H1 (cell line): ENCODE measurements at regions not wholly inside any gene's neighbourhood (a gene's known extent, or its start where the extent isn't known, plus 50 kb on each side); places are given as distances from the start of the nearest gene placed in this dataset.
A peak's percentile ranks its signal among the peaks of the same experiment; 100 is the strongest.

Experiments
- CTCF ChIA-PET: fragments of 300-600 bp; sonication (Branson Sonifier 250); formaldehyde crosslinking; loops from one replicate; lab custom pipeline; 2021; ENCODE audit not compliant: partially characterized antibody; lab: Charles Lee
- POLR2A ChIA-PET: fragments of 300-600 bp; sonication (Branson Sonifier 250); formaldehyde crosslinking; loops from one replicate; lab custom pipeline; 2021; ENCODE audit warnings: inconsistent platforms; ENCODE audit not compliant: partially characterized antibody; lab: Charles Lee
- DNase-seq, 2 experiments: peaks; one replicate each; pipeline versions ENCODE4 v3.0.0 to v3.0.0-alpha.2; 2010 to 2022; ENCODE audit warnings: low spot score in 2 of 2, low read depth in 1 of 2, mixed read lengths in 1 of 2
- FAIRE-seq: peaks from 2 replicates; lab custom pipeline; 2011; peaks lifted over from hg19 to GRCh38; lab: Jason Lieb, UNC
- H2AFZ ChIP-seq: 2 replicates; pipeline ENCODE4 v1.8.1; 2012; ENCODE audit warnings: low read length, inconsistent platforms
- H2AK5ac ChIP-seq: 2 replicates; pipeline ENCODE4 v1.6.1; 2013; ENCODE audit warnings: low read depth, low read length
- H2BK120ac ChIP-seq: replicated peaks from 2 replicates; pipeline ENCODE3; 2013; ENCODE audit warnings: low read depth, low read length, inconsistent platforms
- H2BK12ac ChIP-seq: 2 replicates; pipeline ENCODE4 v1.6.1; 2013; ENCODE audit warnings: low read depth, low read length
- H2BK15ac ChIP-seq: 2 replicates; pipeline ENCODE4 v1.6.1; 2013; ENCODE audit warnings: low read length
- H2BK20ac ChIP-seq: 2 replicates; pipeline ENCODE4 v1.6.1; 2013; ENCODE audit warnings: low read length
- H2BK5ac ChIP-seq: 2 replicates; pipeline ENCODE4 v1.6.1; 2013; ENCODE audit warnings: low read depth, low read length
- H3K14ac ChIP-seq: 2 replicates; pipeline ENCODE4 v1.6.1; 2013; ENCODE audit warnings: inconsistent platforms; ENCODE audit not compliant: insufficient read length
- H3K18ac ChIP-seq: 2 replicates; pipeline ENCODE4 v1.6.1; 2013; ENCODE audit warnings: low read length; ENCODE audit errors: extremely low read depth
- H3K23ac ChIP-seq: 2 replicates; pipeline ENCODE4 v1.6.1; 2013; ENCODE audit warnings: inconsistent platforms; ENCODE audit not compliant: insufficient read length
- H3K23me2 ChIP-seq: 2 replicates; pipeline ENCODE4 v1.6.1; 2013; ENCODE audit warnings: low read depth, low read length
- H3K27ac ChIP-seq: 2 replicates; pipeline ENCODE4 v1.6.1; 2011; ENCODE audit warnings: low read depth, low read length, inconsistent platforms
- H3K27me3 ChIP-seq, 4 experiments: replicated peaks in 1 of 4; 1 replicate in 1 of 4; 2 replicates in 3 of 4; pipeline versions ENCODE4 v1.6.1 to v1.8.1; 2011 to 2013; ENCODE audit warnings: low read length in 3 of 4, mild to moderate bottlenecking in 3 of 4, inconsistent platforms in 2 of 4, mixed read lengths in 2 of 4, moderate library complexity in 1 of 4; ENCODE audit not compliant: control insufficient read depth in 3 of 4, insufficient read depth in 3 of 4; ENCODE audit errors: extremely low read depth in 1 of 4
- H3K36me3 ChIP-seq, 4 experiments: 2 replicates each; pipeline versions ENCODE4 v1.6.1 to v1.8.1; 2011 to 2013; ENCODE audit warnings: mild to moderate bottlenecking in 4 of 4, low read length in 3 of 4, moderate library complexity in 2 of 4, control low read depth in 1 of 4, inconsistent platforms in 1 of 4; ENCODE audit not compliant: insufficient read depth in 4 of 4, control insufficient read depth in 2 of 4
- H3K4ac ChIP-seq: replicated peaks from 2 replicates; pipeline ENCODE3; 2013; ENCODE audit warnings: low read length, low read depth, mixed read lengths, inconsistent platforms; ENCODE audit not compliant: insufficient read length
- H3K4me1 ChIP-seq, 4 experiments: replicated peaks in 1 of 4; 1 replicate in 1 of 4; 2 replicates in 3 of 4; pipeline versions ENCODE4 v1.6.1 to v1.8.1; 2011 to 2013; ENCODE audit warnings: low read length in 3 of 4, inconsistent platforms in 2 of 4, mixed read lengths in 1 of 4; ENCODE audit not compliant: insufficient read depth in 4 of 4, control insufficient read depth in 3 of 4
- H3K4me2 ChIP-seq, 2 experiments: 2 replicates each; pipeline versions ENCODE4 v1.6.1 to v1.8.1; 2011 to 2013; ENCODE audit warnings: low read depth in 2 of 2, low read length in 2 of 2, control low read depth in 1 of 2, inconsistent platforms in 1 of 2, mild to moderate bottlenecking in 1 of 2; ENCODE audit not compliant: insufficient read depth in 1 of 2
- H3K4me3 ChIP-seq, 4 experiments: fragments of 200-600, 300-600 bp in 1 of 4; sonication (generic), shearing (Covaris generic), sonication (Bioruptor Twin) in 1 of 4; 2 replicates each; pipeline versions ENCODE4 v1.5.1 to v1.8.1; 2011 to 2016; ENCODE audit warnings: low read length in 4 of 4, low read depth in 3 of 4, control low read depth in 2 of 4, inconsistent platforms in 2 of 4, mild to moderate bottlenecking in 2 of 4, mixed read lengths in 1 of 4, moderate library complexity in 1 of 4; ENCODE audit not compliant: insufficient read depth in 2 of 4; ENCODE audit errors: extremely low read depth in 1 of 4
- H3K56ac ChIP-seq: replicated peaks from 2 replicates; pipeline ENCODE3; 2013; ENCODE audit warnings: low read depth, mild to moderate bottlenecking, mixed read lengths, low read length, inconsistent platforms; ENCODE audit not compliant: insufficient read length
- H3K79me1 ChIP-seq: 2 replicates; pipeline ENCODE4 v1.6.1; 2013; ENCODE audit warnings: low read depth, low read length, control low read depth
- H3K79me2 ChIP-seq, 2 experiments: 2 replicates each; pipeline versions ENCODE4 v1.6.1 to v1.8.1; 2012 to 2013; ENCODE audit warnings: low read length in 2 of 2, mild to moderate bottlenecking in 2 of 2, inconsistent platforms in 1 of 2; ENCODE audit not compliant: insufficient read depth in 2 of 2, control insufficient read depth in 1 of 2
- H3K9ac ChIP-seq, 4 experiments: replicated peaks in 1 of 4; 1 replicate in 1 of 4; 2 replicates in 3 of 4; pipeline versions ENCODE4 v1.6.1 to v1.8.1; 2011 to 2013; ENCODE audit warnings: low read depth in 3 of 4, low read length in 3 of 4, control low read depth in 2 of 4, mild to moderate bottlenecking in 2 of 4, moderate library complexity in 2 of 4, inconsistent platforms in 1 of 4; ENCODE audit errors: extremely low read depth in 1 of 4
- H3K9me3 ChIP-seq, 2 experiments: 2 replicates each; pipeline versions ENCODE4 v1.6.1 to v1.8.1; 2012 to 2013; ENCODE audit warnings: mild to moderate bottlenecking in 2 of 2, moderate library complexity in 2 of 2, control low read depth in 1 of 2, inconsistent platforms in 1 of 2, low read depth in 1 of 2, low read length in 1 of 2, mixed read lengths in 1 of 2; ENCODE audit not compliant: insufficient read depth in 2 of 2
- H4K20me1 ChIP-seq, 2 experiments: replicated peaks in 1 of 2; 2 replicates each; pipeline versions ENCODE3 to v1.8.1; 2011 to 2013; ENCODE audit warnings: inconsistent platforms in 2 of 2, low read length in 2 of 2, mild to moderate bottlenecking in 1 of 2; ENCODE audit not compliant: insufficient read depth in 2 of 2, control insufficient read depth in 1 of 2
- H4K5ac ChIP-seq: 2 replicates; pipeline ENCODE4 v1.6.1; 2013; ENCODE audit warnings: low read length, low read depth, mixed read lengths, inconsistent platforms; ENCODE audit not compliant: insufficient read length
- H4K8ac ChIP-seq: 2 replicates; pipeline ENCODE4 v1.8.0; 2013; ENCODE audit warnings: mild to moderate bottlenecking, moderate library complexity, low read length, inconsistent platforms; ENCODE audit not compliant: insufficient read depth; ENCODE audit errors: extremely low read depth
- H4K91ac ChIP-seq: replicated peaks from 2 replicates; pipeline ENCODE3; 2013; ENCODE audit warnings: low read length, mixed read lengths, inconsistent platforms; ENCODE audit not compliant: insufficient read length
- ASH2L ChIP-seq: fragments of 200-600, 300-600 bp; sonication (generic); IDR thresholded peaks from one replicate; pipeline ENCODE4 v1.7.1; 2017; ENCODE audit warnings: low read length
- CBX5 ChIP-seq: fragments of 300-800, 300-1000 bp; sonication (generic); IDR thresholded peaks from 2 replicates; pipeline ENCODE4 v1.7.1; 2016; ENCODE audit warnings: antibody characterized with exemption, low read length, low read depth
- EP300 ChIP-seq, 2 experiments: IDR thresholded peaks; 1 replicate in 1 of 2; 2 replicates in 1 of 2; pipeline ENCODE4 v1.6.1; 2011 to 2012; ENCODE audit warnings: low read depth in 2 of 2, low read length in 2 of 2, mild to moderate bottlenecking in 2 of 2, borderline replicate concordance in 1 of 2, inconsistent platforms in 1 of 2, moderate library complexity in 1 of 2
- EZH2 ChIP-seq: fragments of 200-600 bp; sonication (generic); IDR thresholded peaks from 2 replicates; pipeline ENCODE4 v1.7.1; 2012; ENCODE audit warnings: low read depth, mild to moderate bottlenecking, moderate library complexity, low read length, inconsistent platforms; ENCODE audit not compliant: severe bottlenecking
- GTF2F1 ChIP-seq: IDR thresholded peaks from 2 replicates; pipeline ENCODE4 v1.6.1; 2012; ENCODE audit warnings: low read depth, low read length, improper control_type of control experiment, borderline replicate concordance
- KDM5A ChIP-seq: fragments of 200-600 bp; IDR thresholded peaks from 2 replicates; pipeline ENCODE4 v1.7.1; 2012; ENCODE audit warnings: mild to moderate bottlenecking, low read length, inconsistent platforms, mixed read lengths
- RBBP5 ChIP-seq: IDR thresholded peaks from 2 replicates; pipeline ENCODE4 v1.7.1; 2012; ENCODE audit warnings: low read depth, mild to moderate bottlenecking, inconsistent platforms, low read length, moderate library complexity, borderline replicate concordance
- SIN3A ChIP-seq, 2 experiments: IDR thresholded peaks in 1 of 2; conservative IDR thresholded peaks in 1 of 2; 2 replicates each; pipeline ENCODE4 v1.6.1; 2011 to 2012; ENCODE audit warnings: low read length in 2 of 2, improper control_type of control experiment in 1 of 2, low read depth in 1 of 2, mild to moderate bottlenecking in 1 of 2
- WGBS, 2 experiments: shearing (Covaris generic) in 1 of 2; methylation state at CpG; one replicate each; pipeline versions ENCODE4 v1.1.6 to v1.1.7; 2013 to 2015; ENCODE audit warnings: low lambda C conversion rate in 2 of 2, mixed read lengths in 2 of 2, inconsistent platforms in 1 of 2, low coverage in 1 of 2, missing lambda C conversion rate in 1 of 2; ENCODE audit not compliant: insufficient replicate concordance in 2 of 2, insufficient coverage in 1 of 2, insufficient read length in 1 of 2; ENCODE audit errors: extremely low coverage in 1 of 2, missing lambda C conversion rate in 1 of 2; 5-methylcytosine and 5-hydroxymethylcytosine counted together

GRCh38 chr12:43292699-43293098, 259.3 kb downstream of the ADAMTS20 start:
- no peak overlapping the region for H3K23ac ChIP-seq
- DNase-seq, result no peak
- no peak overlapping the region for H3K4me2 ChIP-seq
- no peak overlapping the region for H3K56ac ChIP-seq
- peak overlapping the region; percentile 0; the same call in 1 of the 2 replicates for H2AFZ ChIP-seq
- no peak overlapping the region for H4K8ac ChIP-seq
- no peak overlapping the region for H2BK15ac ChIP-seq
- no peaks in the 10 kb centered on the region for H3K23me2 ChIP-seq
- H4K5ac ChIP-seq, result no peak overlapping the region
- H2BK120ac ChIP-seq, result no peak overlapping the region
- H3K9ac ChIP-seq, result no peak overlapping the region
- H3K4ac ChIP-seq, result no peak overlapping the region
- no peaks in the 10 kb centered on the region for H3K79me2 ChIP-seq
- H2AK5ac ChIP-seq, result no peak overlapping the region
- no peak overlapping the region for H3K4me3 ChIP-seq
- no peak overlapping the region for H3K27ac ChIP-seq
- H3K9me3 ChIP-seq, result no peaks in the 10 kb centered on the region
- H3K36me3 ChIP-seq, result no peaks in the 10 kb centered on the region
- no peak overlapping the region for H2BK12ac ChIP-seq
- WGBS, 2 experiments, result 91% methylated on average over 2 of the region's 2 CpGs; no CpG with 5 or more reads in 1 of the 2 experiments
- no peaks in the 10 kb centered on the region for H3K79me1 ChIP-seq
- H3K27me3 ChIP-seq, result no peaks in the 10 kb centered on the region
- H3K18ac ChIP-seq, result no peak overlapping the region
- TF ChIP-seq EZH2, result no peak
- TF ChIP-seq SIN3A (conservative IDR thresholded peaks at IDR 0.05 in 1 of 2, IDR thresholded peaks at IDR 0.05 in 1 of 2; ENCODE audit: low read depth in 1 of 2, low read length in 2 of 2), result no peak
- no peak for TF ChIP-seq ASH2L
- no peak for TF ChIP-seq KDM5A
- TF ChIP-seq RBBP5, result no peak
- TF ChIP-seq CBX5, result no peak
- no peak for TF ChIP-seq GTF2F1
- no peak for TF ChIP-seq EP300 (IDR thresholded peaks at IDR 0.05; ENCODE audit: borderline replicate concordance in 1 of 2, low read depth in 2 of 2, low read length in 2 of 2)
- ChIA-PET POLR2A (no interaction called here), CTCF (no interaction called here)
- no peak for FAIRE-seq
- no peak overlapping the region for H4K91ac ChIP-seq
- H4K20me1 ChIP-seq, result no peaks in the 10 kb centered on the region
- H3K4me1 ChIP-seq, result no peaks in the 10 kb centered on the region
- no peak overlapping the region for H2BK5ac ChIP-seq
- no peak overlapping the region for H3K14ac ChIP-seq
- no peak overlapping the region for H2BK20ac ChIP-seq
